DMS114 treated with DMSO at 0.1 percent for 48 hours (cell line): ENCODE measurements at regions not wholly inside any gene's neighbourhood (a gene's known extent, or its start where the extent isn't known, plus 50 kb on each side); places are given as distances from the start of the nearest gene placed in this dataset.

ENCODE experiments used
- DNase-seq: peaks from one replicate; lab custom pipeline; 2025; ENCODE audit not compliant: unreplicated experiment; lab: John Stamatoyannopoulos, UW

- no peak for DNase-seq
Measured at GRCh38 chr3:25259871-25260270, 168.2 kb upstream of the RARB start.

GRCh38 chr3:25262322-25262721 is 165.7 kb upstream of the RARB start:
- DNase-seq = no peak

- no peak for DNase-seq
Measured at GRCh38 chr3:25265284-25265683, 162.8 kb upstream of the RARB start.

GRCh38 chr3:25266677-25267076 is 161.4 kb upstream of the RARB start:
- DNase-seq = no peak

GRCh38 chr3:25272090-25272489 is 156.0 kb upstream of the RARB start:
- no peak for DNase-seq

GRCh38 chr3:25273582-25274171 is 154.4 kb upstream of the RARB start:
- no peak for DNase-seq

GRCh38 chr3:25277503-25277902 is 150.6 kb upstream of the RARB start:
- DNase-seq = no peak

GRCh38 chr3:25281041-25281731 is 146.9 kb upstream of the RARB start:
- no peak for DNase-seq

GRCh38 chr3:25281732-25282126 is 146.3 kb upstream of the RARB start:
- no peak for DNase-seq

GRCh38 chr3:25283613-25284012 is 144.4 kb upstream of the RARB start:
- DNase-seq = no peak

GRCh38 chr3:25284249-25284648 is 143.8 kb upstream of the RARB start:
- DNase-seq = no peak

- DNase-seq = no peak
Measured at GRCh38 chr3:25287291-25287884, 140.7 kb upstream of the RARB start.

- no peak for DNase-seq
Measured at GRCh38 chr3:25288413-25288812, 139.7 kb upstream of the RARB start.

GRCh38 chr3:25289156-25289555 is 138.9 kb upstream of the RARB start:
- DNase-seq = no peak

GRCh38 chr3:25289663-25290062 is 138.4 kb upstream of the RARB start:
- no peak for DNase-seq

GRCh38 chr3:25291481-25291905 is 136.6 kb upstream of the RARB start:
- DNase-seq = no peak

GRCh38 chr3:25292036-25292435 is 136.0 kb upstream of the RARB start:
- DNase-seq = no peak

- no peak for DNase-seq
Measured at GRCh38 chr3:25292595-25292994, 135.5 kb upstream of the RARB start.

GRCh38 chr3:25293736-25294135 is 134.3 kb upstream of the RARB start:
- no peak for DNase-seq

- DNase-seq = no peak
Measured at GRCh38 chr3:25294169-25294805, 133.8 kb upstream of the RARB start.

GRCh38 chr3:25297667-25298585 is 130.1 kb upstream of the RARB start:
- no peak for DNase-seq
